ENCODE measurements at regions not wholly inside any gene's neighbourhood (a gene's known extent, or its start where the extent isn't known, plus 50 kb on each side); places are given as distances from the start of the nearest gene placed in this dataset.

- Histone ChIP-seq H2AFZ (ENCODE audit: control insufficient read depth, low read length) (peak overlapping the region; percentile 50), H3K27me3 (ENCODE audit: control insufficient read depth, extremely low read depth, insufficient read depth, low read length) (no peaks in the 10 kb centered on the region), H3K4me3 (ENCODE audit: control insufficient read depth in 2 of 3, extremely low read depth in 1 of 3, insufficient read depth in 2 of 3, low read depth in 1 of 3, low read length in 3 of 3) (no peak overlapping the region), H3K4me1 (ENCODE audit: control insufficient read depth, extremely low read depth, insufficient read depth, low read length) (peaks cover 10% of the 10 kb centered on the region), H3K4me2 (ENCODE audit: control insufficient read depth, extremely low read depth, insufficient read depth, low read depth, low read length) (peak overlapping the region; percentile 46), H3K9ac (ENCODE audit: control insufficient read depth, extremely low read depth, insufficient read depth, low read length) (no peak overlapping the region), H3K79me2 (ENCODE audit: control insufficient read depth, insufficient read depth, low read length) (no peaks in the 10 kb centered on the region), H3K9me1 (ENCODE audit: control insufficient read depth, extremely low read depth, insufficient read depth, low read length) (no peaks in the 10 kb centered on the region), H3K27ac (ENCODE audit: control insufficient read depth, insufficient read depth, low read length) (peak overlapping the region; percentile 62), H3K9me3 (ENCODE audit: control insufficient read depth, low read depth, low read length) (no peaks in the 10 kb centered on the region), H4K20me1 (ENCODE audit: control insufficient read depth, extremely low read depth, insufficient read depth, low read length) (no peaks in the 10 kb centered on the region), H3K36me3 (ENCODE audit: control insufficient read depth in 2 of 2, extremely low read depth in 1 of 2, insufficient read depth in 2 of 2, low read length in 2 of 2) (no peaks in the 10 kb centered on the region)
- no peak for TF ChIP-seq EZH2 (IDR thresholded peaks at IDR 0.05; ENCODE audit: low read length)
- TF ChIP-seq CTCF (optimal IDR thresholded peaks at IDR 0.05 in 1 of 3, IDR thresholded peaks at IDR 0.05 in 1 of 3, conservative IDR thresholded peaks at IDR 0.05 in 1 of 3; ENCODE audit: extremely low read depth in 1 of 3, insufficient read depth in 2 of 3, low read length in 3 of 3): no peak
- DNase-seq (ENCODE audit: low read depth, low spot score) (peak; percentile 73), FAIRE-seq (peak; percentile 55)
- dilution Hi-C loops (cut with MboI; ENCODE audit: extremely low pct_ligation_motif_present, low sequenced_read_pairs): no loop called here
Measured at GRCh38 chr18:29501952-29502351, 1325.0 kb upstream of the CDH2 start.

GRCh38 chr18:29496152-29496680, 1319.3 kb upstream of the CDH2 start:
- Histone ChIP-seq H3K9me3 (ENCODE audit: control insufficient read depth, low read depth, low read length) (no peaks in the 10 kb centered on the region), H3K27ac (ENCODE audit: control insufficient read depth, insufficient read depth, low read length) (no peak overlapping the region), H3K4me3 (ENCODE audit: control insufficient read depth in 2 of 3, extremely low read depth in 1 of 3, insufficient read depth in 2 of 3, low read depth in 1 of 3, low read length in 3 of 3) (no peak overlapping the region), H3K4me1 (ENCODE audit: control insufficient read depth, extremely low read depth, insufficient read depth, low read length) (no peaks in the 10 kb centered on the region), H3K79me2 (ENCODE audit: control insufficient read depth, insufficient read depth, low read length) (no peaks in the 10 kb centered on the region), H3K9ac (ENCODE audit: control insufficient read depth, extremely low read depth, insufficient read depth, low read length) (no peak overlapping the region), H3K4me2 (ENCODE audit: control insufficient read depth, extremely low read depth, insufficient read depth, low read depth, low read length) (no peak overlapping the region), H4K20me1 (ENCODE audit: control insufficient read depth, extremely low read depth, insufficient read depth, low read length) (no peaks in the 10 kb centered on the region), H2AFZ (ENCODE audit: control insufficient read depth, low read length) (no peak overlapping the region), H3K9me1 (ENCODE audit: control insufficient read depth, extremely low read depth, insufficient read depth, low read length) (no peaks in the 10 kb centered on the region), H3K27me3 (ENCODE audit: control insufficient read depth, extremely low read depth, insufficient read depth, low read length) (no peaks in the 10 kb centered on the region), H3K36me3 (ENCODE audit: control insufficient read depth in 2 of 2, extremely low read depth in 1 of 2, insufficient read depth in 2 of 2, low read length in 2 of 2) (no peaks in the 10 kb centered on the region)
- dilution Hi-C loops (cut with MboI; ENCODE audit: extremely low pct_ligation_motif_present, low sequenced_read_pairs): no loop called here
- FAIRE-seq: no peak
- no peak for TF ChIP-seq CTCF (optimal IDR thresholded peaks at IDR 0.05 in 1 of 3, IDR thresholded peaks at IDR 0.05 in 1 of 3, conservative IDR thresholded peaks at IDR 0.05 in 1 of 3; ENCODE audit: extremely low read depth in 1 of 3, insufficient read depth in 2 of 3, low read length in 3 of 3)
- TF ChIP-seq EZH2 (IDR thresholded peaks at IDR 0.05; ENCODE audit: low read length): no peak
- no peak for DNase-seq (ENCODE audit: low read depth, low spot score)

Data from keratinocyte (primary cell).